ENCODE measurements at regions not wholly inside any gene's neighbourhood (a gene's known extent, or its start where the extent isn't known, plus 50 kb on each side); places are given as distances from the start of the nearest gene placed in this dataset.
A peak's percentile ranks its signal among the peaks of the same experiment; 100 is the strongest.
"Not testable (repeated sequence)": the region's sequence is repeated elsewhere in the genome, so short reads cannot be mapped to it uniquely, and the experiment has no call there.

- peak overlapping the region; percentile 84 for H3K27ac Mint-ChIP-seq
- DNase-seq (ENCODE audit: low spot score) = no peak
- TF ChIP-seq, protein P1, sequence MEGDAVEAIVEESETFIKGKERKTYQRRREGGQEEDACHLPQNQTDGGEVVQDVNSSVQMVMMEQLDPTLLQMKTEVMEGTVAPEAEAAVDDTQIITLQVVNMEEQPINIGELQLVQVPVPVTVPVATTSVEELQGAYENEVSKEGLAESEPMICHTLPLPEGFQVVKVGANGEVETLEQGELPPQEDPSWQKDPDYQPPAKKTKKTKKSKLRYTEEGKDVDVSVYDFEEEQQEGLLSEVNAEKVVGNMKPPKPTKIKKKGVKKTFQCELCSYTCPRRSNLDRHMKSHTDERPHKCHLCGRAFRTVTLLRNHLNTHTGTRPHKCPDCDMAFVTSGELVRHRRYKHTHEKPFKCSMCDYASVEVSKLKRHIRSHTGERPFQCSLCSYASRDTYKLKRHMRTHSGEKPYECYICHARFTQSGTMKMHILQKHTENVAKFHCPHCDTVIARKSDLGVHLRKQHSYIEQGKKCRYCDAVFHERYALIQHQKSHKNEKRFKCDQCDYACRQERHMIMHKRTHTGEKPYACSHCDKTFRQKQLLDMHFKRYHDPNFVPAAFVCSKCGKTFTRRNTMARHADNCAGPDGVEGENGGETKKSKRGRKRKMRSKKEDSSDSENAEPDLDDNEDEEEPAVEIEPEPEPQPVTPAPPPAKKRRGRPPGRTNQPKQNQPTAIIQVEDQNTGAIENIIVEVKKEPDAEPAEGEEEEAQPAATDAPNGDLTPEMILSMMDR (IDR thresholded peaks at IDR 0.05) = no peak
- TF ChIP-seq EZH2phosphoT487 (IDR thresholded peaks at IDR 0.05) = no peak
- TF ChIP-seq EZH2 (IDR thresholded peaks at IDR 0.05) = no peak
These were observed 126.0 kb upstream of the PRR20G start for GRCh38 chr3:127413871-127414270.

GRCh38 chr3:127413318-127413673 lies 125.5 kb upstream of the PRR20G start:
- Histone ChIP-seq H3K4me1 (peaks cover 52% of the 10 kb centered on the region), H3K9ac (no peak overlapping the region), H3F3A (ENCODE audit: low read depth) (peaks cover 12% of the 10 kb centered on the region), H4K20me1 (ENCODE audit: low read depth) (no peaks in the 10 kb centered on the region), H2AFZ (replicated peaks) (no peak overlapping the region), H3K36me3 (no peaks in the 10 kb centered on the region), H3K27ac (no peak overlapping the region), H3K79me2 (ENCODE audit: low read depth) (no peaks in the 10 kb centered on the region), H3K4me3 (no peak overlapping the region), H3K27me3 (no peaks in the 10 kb centered on the region), H3K4me2 (no peak overlapping the region), H3K9me3 (ENCODE audit: low read depth) (no peaks in the 10 kb centered on the region)
- no peak for DNase-seq (ENCODE audit: low spot score)
- peaks cover 75% of the 10 kb centered on the region for H3K4me1 Mint-ChIP-seq
- no peaks in the 10 kb centered on the region for H3K36me3 Mint-ChIP-seq
- peaks cover 5% of the 10 kb centered on the region for H3K27me3 Mint-ChIP-seq (ENCODE audit: insufficient read depth, low read depth)
- H3K27ac Mint-ChIP-seq = no peak overlapping the region
- no peaks in the 10 kb centered on the region for H3K9me3 Mint-ChIP-seq
- TF ChIP-seq, protein P1 (IDR thresholded peaks at IDR 0.05) = no peak
- TF ChIP-seq EZH2 (IDR thresholded peaks at IDR 0.05) (no peak), EZH2phosphoT487 (IDR thresholded peaks at IDR 0.05) (no peak)
- no peak overlapping the region for H3K4me3 Mint-ChIP-seq

More at GRCh38 chr3:127413871-127414270, 126.0 kb upstream of the PRR20G start:
- H3K27me3 Mint-ChIP-seq (ENCODE audit: insufficient read depth, low read depth) = peaks cover 7% of the 10 kb centered on the region
- no peaks in the 10 kb centered on the region for H3K36me3 Mint-ChIP-seq
- Histone ChIP-seq H3K27me3 (no peaks in the 10 kb centered on the region), H4K20me1 (ENCODE audit: low read depth) (no peaks in the 10 kb centered on the region), H3K27ac (no peak overlapping the region), H3K79me2 (ENCODE audit: low read depth) (no peaks in the 10 kb centered on the region), H3K4me3 (no peak overlapping the region), H3K4me1 (peaks cover 52% of the 10 kb centered on the region), H3K9me3 (ENCODE audit: low read depth) (no peaks in the 10 kb centered on the region), H3F3A (ENCODE audit: low read depth) (peaks cover 12% of the 10 kb centered on the region), H3K4me2 (no peak overlapping the region), H2AFZ (replicated peaks) (no peak overlapping the region), H3K9ac (no peak overlapping the region), H3K36me3 (no peaks in the 10 kb centered on the region)
- no peaks in the 10 kb centered on the region for H3K9me3 Mint-ChIP-seq
- no peak overlapping the region for H3K4me3 Mint-ChIP-seq
- H3K4me1 Mint-ChIP-seq = peaks cover 77% of the 10 kb centered on the region

GRCh38 chr3:127412578-127413317 lies 124.9 kb upstream of the PRR20G start:
- H3F3A ChIP-seq (ENCODE audit: low read depth) = peaks cover 12% of the 10 kb centered on the region
- no peaks in the 10 kb centered on the region for H3K36me3 ChIP-seq
- Mint-ChIP-seq H3K36me3 (no peaks in the 10 kb centered on the region), H3K4me3 (no peak overlapping the region), H3K9me3 (no peaks in the 10 kb centered on the region), H3K27me3 (ENCODE audit: insufficient read depth, low read depth) (peaks cover 4% of the 10 kb centered on the region), H3K27ac (peak overlapping the region; percentile 53), H3K4me1 (peaks cover 75% of the 10 kb centered on the region)
- DNase-seq (ENCODE audit: low spot score) = no peak
- H3K27ac ChIP-seq = no peak overlapping the region
- no peak overlapping the region for H2AFZ ChIP-seq (replicated peaks)
- no peak overlapping the region for H3K4me3 ChIP-seq
- TF ChIP-seq, protein P1 (IDR thresholded peaks at IDR 0.05) = no peak
- TF ChIP-seq EZH2 (IDR thresholded peaks at IDR 0.05) (no peak), EZH2phosphoT487 (IDR thresholded peaks at IDR 0.05) (no peak)
- peaks cover 55% of the 10 kb centered on the region for H3K4me1 ChIP-seq
- H3K79me2 ChIP-seq (ENCODE audit: low read depth) = no peaks in the 10 kb centered on the region
- H3K27me3 ChIP-seq = no peaks in the 10 kb centered on the region
- H3K4me2 ChIP-seq = no peak overlapping the region
- H4K20me1 ChIP-seq (ENCODE audit: low read depth) = no peaks in the 10 kb centered on the region
- no peak overlapping the region for H3K9ac ChIP-seq
- no peaks in the 10 kb centered on the region for H3K9me3 ChIP-seq (ENCODE audit: low read depth)

GRCh38 chr3:127411875-127412274 lies 124.0 kb upstream of the PRR20G start:
- H3K4me1 Mint-ChIP-seq = peaks cover 76% of the 10 kb centered on the region
- not testable (repeated sequence) for H3K27me3 ChIP-seq, H3K4me3 Mint-ChIP-seq

More at GRCh38 chr3:127411875-127412274, 124.0 kb upstream of the PRR20G start:
- H3K4me3 ChIP-seq; H3K27ac ChIP-seq; H3K36me3 Mint-ChIP-seq; H3K9me3 Mint-ChIP-seq; H3K27ac Mint-ChIP-seq; H3K36me3 ChIP-seq; H4K20me1 ChIP-seq (ENCODE audit: low read depth); H3K9ac ChIP-seq; DNase-seq (ENCODE audit: low spot score); H3K4me2 ChIP-seq; H3K79me2 ChIP-seq (ENCODE audit: low read depth); H3K9me3 ChIP-seq (ENCODE audit: low read depth); H2AFZ ChIP-seq (replicated peaks); H3K27me3 Mint-ChIP-seq (ENCODE audit: insufficient read depth, low read depth): not testable (repeated sequence)
- Histone ChIP-seq H3F3A (ENCODE audit: low read depth) (peaks cover 12% of the 10 kb centered on the region), H3K4me1 (peaks cover 56% of the 10 kb centered on the region)
